GM03348 (cell line): ENCODE measurements at regions not wholly inside any gene's neighbourhood (a gene's known extent, or its start where the extent isn't known, plus 50 kb on each side); places are given as distances from the start of the nearest gene placed in this dataset.

Experiments
- DNase-seq: peaks from one replicate; pipeline ENCODE4 v3.0.0; 2012; ENCODE audit warnings: low spot score

DNA sequence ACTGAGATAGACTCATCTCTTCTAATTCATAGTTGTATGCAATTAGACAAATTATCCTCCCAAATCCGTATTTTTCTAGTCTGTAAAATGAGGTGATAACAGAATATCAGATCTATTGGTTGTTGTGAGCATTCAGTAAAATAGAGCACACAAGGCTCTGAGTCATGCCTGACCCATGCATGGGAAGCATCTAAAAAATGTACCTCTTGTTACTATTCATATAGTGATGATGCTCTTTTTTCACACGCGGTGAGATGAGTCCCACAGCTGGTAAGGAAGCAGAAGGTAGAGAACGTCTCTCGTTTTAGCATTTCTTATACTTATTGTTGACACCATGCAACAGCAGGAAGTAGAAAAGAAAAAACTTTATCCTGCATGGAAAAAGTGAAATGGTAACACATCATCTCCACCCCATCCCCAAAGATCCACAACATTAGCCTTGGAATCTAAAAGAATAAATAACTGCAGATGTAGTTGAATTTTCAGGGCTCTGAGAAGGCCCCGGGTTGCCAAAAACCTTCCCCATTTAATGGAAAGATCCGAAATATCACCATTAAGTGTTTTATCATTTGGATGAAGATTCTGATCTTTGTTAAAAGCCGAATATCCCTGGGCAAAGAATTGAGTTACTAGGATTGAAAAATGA lies 215.6 kb downstream of the TMEM114 start:
- no peak for DNase-seq

DNA sequence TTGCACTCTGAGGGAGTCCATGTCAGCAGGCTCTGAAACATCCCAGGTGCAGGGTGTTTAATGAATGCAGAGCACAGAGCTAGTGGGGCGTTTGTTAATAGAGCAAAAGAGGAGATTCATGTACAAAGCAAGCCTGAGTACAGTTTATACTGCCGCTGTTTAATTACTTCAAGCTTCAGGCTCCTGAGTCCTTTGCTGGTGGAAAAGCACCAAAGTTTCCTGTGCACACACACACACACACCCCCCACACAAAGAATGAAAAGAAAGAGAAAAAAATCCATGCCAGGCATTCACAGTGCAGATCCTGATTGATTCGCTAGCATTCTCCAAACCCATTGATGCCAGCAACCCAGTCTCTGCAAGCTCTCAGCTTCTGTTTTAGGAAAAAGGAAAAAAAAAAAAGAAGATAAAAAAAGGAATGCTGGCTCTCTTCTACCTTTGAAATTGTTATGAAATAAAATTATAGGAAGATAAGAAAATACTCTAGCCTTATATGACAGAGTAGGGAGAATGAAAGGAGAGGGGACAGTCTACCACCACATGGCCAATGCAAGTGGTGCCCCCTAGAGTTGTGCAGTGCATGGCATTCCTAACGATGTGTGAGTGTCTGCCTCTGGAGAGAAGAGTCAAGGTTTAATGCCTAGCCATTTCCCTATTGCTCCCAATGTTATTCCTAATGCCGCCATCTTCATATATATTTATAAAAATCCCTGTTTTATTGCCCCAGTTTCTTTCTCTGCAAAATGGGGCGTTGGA lies 216.5 kb downstream of the TMEM114 start:
- DNase-seq = no peak

GRCh38 chr16:8372141-8372540 lies 218.2 kb downstream of the TMEM114 start:
- DNase-seq = no peak

GRCh38 chr16:8370374-8371270 lies 219.7 kb downstream of the TMEM114 start:
- DNase-seq = no peak

DNA sequence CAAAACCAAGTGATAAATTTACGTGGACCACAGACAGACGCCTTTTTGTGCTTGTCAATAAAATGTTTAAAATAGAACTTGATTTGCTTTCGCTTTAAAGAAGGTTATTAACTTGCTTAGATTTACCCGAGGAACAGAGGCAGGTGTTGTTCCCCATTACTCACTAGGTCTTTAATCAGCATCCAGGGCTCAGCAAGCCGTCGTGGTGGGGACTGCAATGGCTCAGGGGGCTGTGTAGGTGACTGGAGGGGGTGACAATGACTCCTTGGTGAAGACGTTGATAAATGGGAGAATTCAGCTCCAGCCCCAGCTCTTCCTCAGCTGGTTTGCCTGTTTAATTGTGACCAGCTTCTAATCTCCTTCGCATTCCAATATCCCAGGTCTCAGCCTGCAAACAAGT lies 231.4 kb downstream of the TMEM114 start:
- DNase-seq = no peak

DNA sequence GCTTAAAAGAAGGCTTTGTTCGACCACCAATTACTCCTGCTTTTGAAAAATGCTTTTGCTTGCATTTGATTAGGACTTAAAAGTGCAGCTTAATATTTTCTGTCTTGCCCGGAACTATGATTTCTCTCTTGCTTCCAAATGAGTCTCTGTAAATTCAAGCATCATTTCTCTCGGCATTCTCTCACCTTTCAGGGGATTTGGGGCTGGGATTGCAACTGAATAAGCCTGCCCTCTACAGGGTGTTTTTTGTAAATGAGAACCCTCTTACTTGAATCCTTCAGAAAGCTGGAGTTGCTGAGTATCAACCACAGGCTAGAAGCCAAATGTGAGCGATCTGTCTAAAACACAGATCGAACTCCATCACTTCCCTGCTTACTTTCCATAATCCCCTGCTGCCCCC lies 234.6 kb downstream of the TMEM114 start:
- DNase-seq = no peak

- DNase-seq = no peak
Observed at GRCh38 chr16:8346294-8346693, 244.0 kb downstream of the TMEM114 start.

DNA sequence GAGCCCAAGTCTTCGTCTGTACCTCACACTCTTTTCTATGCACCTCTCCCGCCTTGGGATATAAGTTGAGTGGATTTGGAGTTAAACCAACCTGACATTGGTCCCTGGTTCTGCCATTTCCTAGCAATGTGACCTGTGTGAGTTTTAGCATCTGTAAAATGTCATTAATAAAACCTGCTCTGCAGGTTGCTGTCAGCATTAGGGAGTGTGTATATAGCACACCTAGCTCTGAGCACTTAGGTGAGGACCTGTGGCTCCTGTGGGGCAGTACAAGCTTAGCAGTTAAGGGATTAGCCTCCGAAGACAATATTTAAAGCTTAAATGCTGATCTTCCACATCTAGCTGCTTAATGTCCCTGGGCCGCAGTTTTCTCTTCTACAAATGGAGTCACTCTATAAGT lies 248.0 kb downstream of the TMEM114 start:
- no peak for DNase-seq

- no peak for DNase-seq
Observed at GRCh38 chr16:8330761-8331160, 259.6 kb downstream of the TMEM114 start.

DNA sequence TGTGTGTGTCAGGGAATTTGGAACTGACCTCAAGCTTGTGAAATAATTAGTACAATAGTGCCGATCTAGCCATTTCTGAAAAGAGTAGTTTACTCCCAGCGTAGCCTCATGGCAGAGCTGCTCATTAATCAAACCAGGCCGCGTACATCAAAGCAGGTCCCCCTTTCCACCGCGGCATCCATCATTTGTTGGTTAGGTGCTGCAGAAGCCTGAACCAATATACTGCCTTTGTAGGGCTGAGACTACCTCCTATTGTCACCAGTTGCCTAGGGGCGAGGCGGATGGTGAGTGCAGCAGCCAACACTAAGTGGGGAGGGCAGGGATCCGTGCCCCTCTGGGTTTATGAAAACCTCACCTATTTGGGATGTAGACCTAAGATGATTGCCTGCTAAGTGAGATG lies 264.1 kb downstream of the TMEM114 start:
- no peak for DNase-seq

GRCh38 chr16:8323153-8323552 lies 267.2 kb downstream of the TMEM114 start:
- no peak for DNase-seq

- DNase-seq = no peak
Observed at GRCh38 chr16:8320131-8320530, 270.2 kb downstream of the TMEM114 start.

GRCh38 chr16:8310816-8311215 lies 279.5 kb downstream of the TMEM114 start:
- no peak for DNase-seq

DNA sequence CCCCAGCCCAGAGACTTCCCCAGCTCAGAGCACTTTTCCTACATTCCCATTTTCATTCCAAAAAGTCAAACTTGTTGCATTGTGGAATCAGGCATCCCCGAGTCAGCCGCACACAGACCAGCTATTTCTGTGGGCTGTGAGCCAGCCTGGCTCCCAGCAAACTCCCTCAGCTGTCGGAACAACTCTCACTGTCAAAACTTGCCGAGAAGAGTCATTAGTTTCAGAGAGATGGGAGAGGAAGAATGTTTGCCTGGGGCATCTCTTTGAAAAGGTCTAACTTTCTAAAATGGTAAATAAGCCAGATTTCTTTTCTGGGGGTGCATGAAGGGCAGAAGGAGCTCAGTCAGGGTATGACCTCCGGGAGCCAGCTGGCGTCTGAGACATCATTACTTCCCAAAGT lies 280.0 kb downstream of the TMEM114 start:
- DNase-seq = no peak

GRCh38 chr16:8305201-8305600 lies 285.1 kb downstream of the TMEM114 start:
- DNase-seq = no peak

DNA sequence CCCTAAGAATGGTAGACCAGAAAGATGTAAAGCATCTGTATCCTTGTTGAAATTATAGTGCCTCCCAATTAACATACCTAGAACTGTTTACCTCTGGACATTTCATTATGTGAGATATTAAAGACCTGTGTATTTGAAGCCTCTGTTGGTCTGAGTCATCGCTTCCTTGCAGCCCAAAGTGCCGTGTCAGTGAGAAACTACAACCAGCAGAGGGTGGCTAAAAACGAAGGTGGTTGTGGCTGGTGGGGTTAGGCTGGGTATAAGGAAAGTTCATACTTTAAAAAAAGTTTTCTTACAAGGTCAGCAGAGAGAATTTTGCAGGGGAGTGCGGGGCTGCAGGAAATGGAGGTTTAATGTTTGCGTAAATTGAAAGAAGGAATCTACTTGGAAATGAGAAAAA lies 290.7 kb downstream of the TMEM114 start:
- DNase-seq = no peak

DNA sequence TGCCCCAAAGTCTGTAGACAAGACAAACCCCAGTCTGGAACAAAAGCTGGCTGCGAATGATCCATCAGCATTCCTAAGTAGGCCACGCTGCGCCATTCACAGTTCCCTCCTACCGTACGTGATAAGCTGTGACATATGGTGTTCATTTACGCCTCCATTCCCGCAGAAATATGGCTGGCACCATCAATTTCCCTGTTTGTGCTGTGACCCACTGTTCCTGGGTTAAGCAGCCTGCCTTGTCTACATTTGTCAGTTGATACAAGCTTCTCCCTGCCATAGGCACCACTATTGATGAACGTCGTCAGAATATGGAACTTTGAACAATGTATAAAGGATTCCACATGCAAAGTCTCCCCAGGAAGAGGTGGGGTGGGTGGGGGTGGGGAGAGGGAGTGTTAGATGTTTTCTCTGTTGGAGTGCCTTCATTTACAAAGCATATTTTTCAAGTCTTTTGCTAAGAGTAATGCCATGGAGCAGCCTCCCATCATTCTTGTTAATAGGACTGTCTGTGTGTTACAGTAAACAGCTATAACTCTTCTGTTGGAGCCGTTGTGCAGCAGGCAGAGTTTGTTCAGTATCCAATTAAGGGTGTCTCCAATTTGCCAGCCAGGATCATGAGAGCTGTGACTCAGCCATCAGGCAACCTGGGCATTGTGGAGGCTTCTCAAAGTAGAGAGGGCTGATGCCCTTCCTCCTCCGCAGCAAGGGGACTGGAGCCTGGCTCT lies 294.6 kb downstream of the TMEM114 start:
- no peak for DNase-seq

DNA sequence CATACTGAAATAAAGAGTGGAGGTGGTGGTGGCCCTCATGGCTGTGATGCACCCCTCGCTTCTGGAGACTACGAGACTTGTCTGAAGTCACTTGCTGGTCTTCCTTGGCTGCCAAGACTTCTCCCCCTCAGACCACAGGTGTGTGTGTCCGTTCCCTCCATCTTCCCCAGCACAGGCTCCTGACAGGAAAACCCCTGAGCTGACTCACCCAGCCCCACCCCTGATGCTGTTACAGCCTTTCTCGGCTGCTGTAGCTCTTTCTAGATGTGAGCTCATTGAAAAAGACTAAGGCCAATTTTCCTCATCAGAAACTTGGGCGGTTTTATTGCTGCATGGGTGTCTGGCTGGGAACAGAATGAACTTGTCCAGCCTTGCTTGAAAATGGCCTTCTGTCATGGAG lies 296.9 kb downstream of the TMEM114 start:
- DNase-seq = no peak

- no peak for DNase-seq
Observed at GRCh38 chr16:8292271-8292670, 298.0 kb downstream of the TMEM114 start.

- no peak for DNase-seq
Observed at GRCh38 chr16:8286348-8286747, 304.0 kb downstream of the TMEM114 start.

- no peak for DNase-seq
Observed at GRCh38 chr16:8283195-8283594, 307.1 kb downstream of the TMEM114 start.

DNA sequence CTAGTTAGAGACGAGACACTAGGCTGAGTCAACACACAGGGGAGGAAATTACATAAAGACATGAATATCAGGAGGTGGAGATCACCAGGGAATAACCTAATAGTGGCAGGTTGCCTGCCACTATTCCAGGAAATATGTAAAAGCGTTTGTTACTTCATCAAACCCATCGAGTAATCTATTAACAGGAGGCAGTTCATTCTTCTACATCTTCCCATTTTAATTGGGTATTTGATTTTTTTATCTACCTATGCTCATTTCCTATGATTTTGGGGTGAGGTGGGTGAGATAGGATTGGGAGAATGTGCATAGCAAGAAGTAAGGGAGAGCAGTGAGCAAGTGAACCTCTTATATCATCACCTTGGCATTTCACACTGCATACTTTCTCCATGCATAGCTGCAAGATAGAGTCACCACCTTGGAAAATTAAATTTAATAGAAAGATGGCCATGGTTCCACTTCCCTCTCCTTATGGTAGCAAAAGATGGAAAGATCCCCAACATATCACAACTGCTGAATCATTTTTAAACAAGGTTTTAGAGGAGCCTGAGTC lies 312.2 kb downstream of the TMEM114 start:
- no peak for DNase-seq
